ENCODE measurements at regions not wholly inside any gene's neighbourhood (a gene's known extent, or its start where the extent isn't known, plus 50 kb on each side); places are given as distances from the start of the nearest gene placed in this dataset.

GRCh38 chr7:111591-111990, 80.8 kb upstream of the FAM20C start:
- Histone ChIP-seq H3K4me1 (ENCODE audit: insufficient read depth, low read length) (no peaks in the 10 kb centered on the region), H3K27ac (ENCODE audit: low read depth, low read length) (no peak overlapping the region), H3K9ac (ENCODE audit: low read length) (no peak overlapping the region), H3K27me3 (ENCODE audit: insufficient read depth, low read length) (no peaks in the 10 kb centered on the region), H3K4me2 (ENCODE audit: low read length) (no peak overlapping the region), H4K20me1 (ENCODE audit: insufficient read depth, low read length) (no peaks in the 10 kb centered on the region), H2AFZ (ENCODE audit: low read depth, low read length) (no peak overlapping the region), H3K79me2 (ENCODE audit: insufficient read depth, low read length) (no peaks in the 10 kb centered on the region), H3K4me3 (ENCODE audit: insufficient read depth, low read depth, low read length) (no peak overlapping the region), H3K9me3 (ENCODE audit: insufficient read depth, low read depth, low read length) (peaks cover 5% of the 10 kb centered on the region), H3K36me3 (ENCODE audit: insufficient read depth, low read length) (no peaks in the 10 kb centered on the region)
- Mint-ChIP-seq H3K4me3 (ENCODE audit: unreplicated experiment) (no peak overlapping the region), H3K9me3 (ENCODE audit: unreplicated experiment) (peaks cover 31% of the 10 kb centered on the region), H3K4me1 (ENCODE audit: low read depth, unreplicated experiment) (no peaks in the 10 kb centered on the region), H3K36me3 (ENCODE audit: low read depth, unreplicated experiment) (peaks cover 2% of the 10 kb centered on the region), H3K27ac (ENCODE audit: unreplicated experiment) (no peak overlapping the region), H3K27me3 (ENCODE audit: low read depth, unreplicated experiment) (peaks cover 49% of the 10 kb centered on the region)
- no peak for FAIRE-seq
- DNase-seq (ENCODE audit: low read depth), result no peak
- TF ChIP-seq EZH2 (IDR thresholded peaks at IDR 0.05; ENCODE audit: insufficient read depth, low read length) (no peak), CTCF (IDR thresholded peaks at IDR 0.05; ENCODE audit: insufficient read depth, low read depth, low read length) (no peak)

- peak; percentile 17 for FAIRE-seq
- Mint-ChIP-seq H3K27me3 (ENCODE audit: low read depth, unreplicated experiment) (peaks cover 42% of the 10 kb centered on the region), H3K4me3 (ENCODE audit: unreplicated experiment) (no peak overlapping the region), H3K27ac (ENCODE audit: unreplicated experiment) (no peak overlapping the region), H3K9me3 (ENCODE audit: unreplicated experiment) (peaks cover 31% of the 10 kb centered on the region), H3K36me3 (ENCODE audit: low read depth, unreplicated experiment) (peaks cover 2% of the 10 kb centered on the region), H3K4me1 (ENCODE audit: low read depth, unreplicated experiment) (no peaks in the 10 kb centered on the region)
- Histone ChIP-seq H3K4me3 (ENCODE audit: insufficient read depth, low read depth, low read length) (no peak overlapping the region), H3K9me3 (ENCODE audit: insufficient read depth, low read depth, low read length) (peaks cover 5% of the 10 kb centered on the region), H3K4me2 (ENCODE audit: low read length) (no peak overlapping the region), H3K4me1 (ENCODE audit: insufficient read depth, low read length) (no peaks in the 10 kb centered on the region), H3K27me3 (ENCODE audit: insufficient read depth, low read length) (no peaks in the 10 kb centered on the region), H3K36me3 (ENCODE audit: insufficient read depth, low read length) (no peaks in the 10 kb centered on the region), H3K9ac (ENCODE audit: low read length) (no peak overlapping the region), H4K20me1 (ENCODE audit: insufficient read depth, low read length) (no peaks in the 10 kb centered on the region), H3K79me2 (ENCODE audit: insufficient read depth, low read length) (no peaks in the 10 kb centered on the region), H2AFZ (ENCODE audit: low read depth, low read length) (no peak overlapping the region), H3K27ac (ENCODE audit: low read depth, low read length) (no peak overlapping the region)
- TF ChIP-seq CTCF (IDR thresholded peaks at IDR 0.05; ENCODE audit: insufficient read depth, low read depth, low read length) (no peak), EZH2 (IDR thresholded peaks at IDR 0.05; ENCODE audit: insufficient read depth, low read length) (no peak)
- no peak for DNase-seq (ENCODE audit: low read depth)
These were observed 79.5 kb upstream of the FAM20C start for GRCh38 chr7:112881-113280.

GRCh38 chr7:115274-115911, 77.0 kb upstream of the FAM20C start:
- Mint-ChIP-seq H3K4me3 (ENCODE audit: unreplicated experiment) (no peak overlapping the region), H3K9me3 (ENCODE audit: unreplicated experiment) (peaks cover 27% of the 10 kb centered on the region), H3K4me1 (ENCODE audit: low read depth, unreplicated experiment) (no peaks in the 10 kb centered on the region), H3K27ac (ENCODE audit: unreplicated experiment) (no peak overlapping the region), H3K36me3 (ENCODE audit: low read depth, unreplicated experiment) (peaks cover 2% of the 10 kb centered on the region), H3K27me3 (ENCODE audit: low read depth, unreplicated experiment) (peaks cover 38% of the 10 kb centered on the region)
- Histone ChIP-seq H4K20me1 (ENCODE audit: insufficient read depth, low read length) (no peaks in the 10 kb centered on the region), H3K9me3 (ENCODE audit: insufficient read depth, low read depth, low read length) (peaks cover 5% of the 10 kb centered on the region), H2AFZ (ENCODE audit: low read depth, low read length) (no peak overlapping the region), H3K4me2 (ENCODE audit: low read length) (no peak overlapping the region), H3K4me3 (ENCODE audit: insufficient read depth, low read depth, low read length) (no peak overlapping the region), H3K27me3 (ENCODE audit: insufficient read depth, low read length) (no peaks in the 10 kb centered on the region), H3K36me3 (ENCODE audit: insufficient read depth, low read length) (no peaks in the 10 kb centered on the region), H3K9ac (ENCODE audit: low read length) (no peak overlapping the region), H3K4me1 (ENCODE audit: insufficient read depth, low read length) (peaks cover 3% of the 10 kb centered on the region), H3K27ac (ENCODE audit: low read depth, low read length) (no peak overlapping the region), H3K79me2 (ENCODE audit: insufficient read depth, low read length) (no peaks in the 10 kb centered on the region)
- FAIRE-seq, result no peak
- no peak for TF ChIP-seq EZH2 (IDR thresholded peaks at IDR 0.05; ENCODE audit: insufficient read depth, low read length)
- no peak for TF ChIP-seq CTCF (IDR thresholded peaks at IDR 0.05; ENCODE audit: insufficient read depth, low read depth, low read length)
- no peak for DNase-seq (ENCODE audit: low read depth)
